OCI-LY3 (cell line): ENCODE measurements at regions not wholly inside any gene's neighbourhood (a gene's known extent, or its start where the extent isn't known, plus 50 kb on each side); places are given as distances from the start of the nearest gene placed in this dataset.

ENCODE experiments used
- H2AFZ ChIP-seq: fragments of 200-600, 300-600 bp; shearing (Covaris generic); 2 replicates; pipeline ENCODE4 v1.6.0; 2014; ENCODE audit warnings: antibody characterized with exemption, low read depth, low read length
- H3K27ac ChIP-seq: fragments of 200-600, 300-600 bp; sonication (generic); 2 replicates; pipeline ENCODE4 v1.5.1; 2014; ENCODE audit warnings: mild to moderate bottlenecking, low read length, moderate library complexity, mixed read lengths
- H3K27me3 ChIP-seq: fragments of 200-600, 300-600 bp; sonication (generic); 2 replicates; pipeline ENCODE4 v1.6.1; 2014; ENCODE audit warnings: low read depth, low read length, mixed read lengths
- H3K36me3 ChIP-seq: fragments of 200-600, 300-600 bp; sonication (generic); replicated peaks from 2 replicates; pipeline ENCODE3; 2014; ENCODE audit warnings: low read depth, low read length, mixed read lengths
- H3K4me1 ChIP-seq: fragments of 300-600, 200-600 bp; sonication (generic); 2 replicates; pipeline ENCODE4 v1.6.1; 2014; ENCODE audit warnings: low read length, mixed read lengths
- H3K4me2 ChIP-seq: fragments of 200-600, 300-600 bp; sonication (generic); 2 replicates; pipeline ENCODE4 v1.6.1; 2014; ENCODE audit warnings: low read length, mixed read lengths
- H3K4me3 ChIP-seq: fragments of 300-600, 200-600 bp; sonication (generic); 2 replicates; pipeline ENCODE4 v1.5.1; 2014; ENCODE audit warnings: antibody characterized with exemption, mild to moderate bottlenecking, low read length, moderate library complexity
- H3K79me2 ChIP-seq: fragments of 300-600, 200-600 bp; shearing (Covaris generic); 2 replicates; pipeline ENCODE4 v1.6.1; 2014; ENCODE audit warnings: mild to moderate bottlenecking, low read length, mixed read lengths
- H3K9ac ChIP-seq: fragments of 300-600, 200-600 bp; shearing (Covaris generic); 2 replicates; pipeline ENCODE4 v1.6.0; 2014; ENCODE audit warnings: mild to moderate bottlenecking, low read length, moderate library complexity
- H3K9me3 ChIP-seq: fragments of 200-600, 300-600 bp; shearing (Covaris generic); 2 replicates; pipeline ENCODE4 v1.6.1; 2014; ENCODE audit warnings: low read length, mixed read lengths; ENCODE audit not compliant: insufficient read depth
- H4K20me1 ChIP-seq: fragments of 200-600, 300-600 bp; sonication (generic); 2 replicates; pipeline ENCODE4 v1.6.1; 2016; ENCODE audit warnings: low read length, mixed read lengths; ENCODE audit not compliant: insufficient read depth
- EZH2phosphoT487 ChIP-seq: fragments of 200-600 bp; shearing (Covaris generic); IDR thresholded peaks from 2 replicates; pipeline ENCODE4 v1.6.1; 2018; ENCODE audit warnings: antibody characterized with exemption, mixed run types, low read depth
- TF ChIP-seq, protein P1 (sequence below): fragments of 200-600, 300-600 bp; sonication (generic); IDR thresholded peaks from 2 replicates; pipeline ENCODE4 v1.5.1; 2014; ENCODE audit warnings: antibody characterized with exemption, low read length, low read depth

DNA sequence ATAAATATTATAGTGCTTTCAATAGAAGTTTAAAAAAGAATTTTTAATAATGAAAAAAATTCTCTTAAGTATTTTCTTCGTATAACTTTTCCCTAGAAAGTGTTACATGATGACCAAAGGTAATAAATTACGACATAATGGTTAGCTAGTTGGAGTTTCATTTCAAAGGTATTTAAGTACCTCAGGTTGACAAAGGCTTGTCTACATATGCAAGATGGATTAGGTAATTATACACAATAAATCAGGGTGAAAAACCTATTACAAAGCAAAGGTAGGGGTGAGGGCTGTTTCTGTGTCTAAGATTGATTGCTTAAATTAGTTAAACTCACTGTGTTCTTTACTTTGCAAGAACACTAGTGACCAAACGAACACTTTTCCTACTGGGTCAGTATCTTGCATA, 508.5 kb upstream of the FAT1 start:
- no peak overlapping the region for H3K4me2 ChIP-seq
- no peak overlapping the region for H3K9ac ChIP-seq
- TF ChIP-seq, protein P1, sequence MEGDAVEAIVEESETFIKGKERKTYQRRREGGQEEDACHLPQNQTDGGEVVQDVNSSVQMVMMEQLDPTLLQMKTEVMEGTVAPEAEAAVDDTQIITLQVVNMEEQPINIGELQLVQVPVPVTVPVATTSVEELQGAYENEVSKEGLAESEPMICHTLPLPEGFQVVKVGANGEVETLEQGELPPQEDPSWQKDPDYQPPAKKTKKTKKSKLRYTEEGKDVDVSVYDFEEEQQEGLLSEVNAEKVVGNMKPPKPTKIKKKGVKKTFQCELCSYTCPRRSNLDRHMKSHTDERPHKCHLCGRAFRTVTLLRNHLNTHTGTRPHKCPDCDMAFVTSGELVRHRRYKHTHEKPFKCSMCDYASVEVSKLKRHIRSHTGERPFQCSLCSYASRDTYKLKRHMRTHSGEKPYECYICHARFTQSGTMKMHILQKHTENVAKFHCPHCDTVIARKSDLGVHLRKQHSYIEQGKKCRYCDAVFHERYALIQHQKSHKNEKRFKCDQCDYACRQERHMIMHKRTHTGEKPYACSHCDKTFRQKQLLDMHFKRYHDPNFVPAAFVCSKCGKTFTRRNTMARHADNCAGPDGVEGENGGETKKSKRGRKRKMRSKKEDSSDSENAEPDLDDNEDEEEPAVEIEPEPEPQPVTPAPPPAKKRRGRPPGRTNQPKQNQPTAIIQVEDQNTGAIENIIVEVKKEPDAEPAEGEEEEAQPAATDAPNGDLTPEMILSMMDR: no peak
- no peak for TF ChIP-seq EZH2phosphoT487
- no peaks in the 10 kb centered on the region for H3K9me3 ChIP-seq
- no peaks in the 10 kb centered on the region for H3K4me1 ChIP-seq
- H3K27ac ChIP-seq: no peak overlapping the region
- H4K20me1 ChIP-seq: no peaks in the 10 kb centered on the region
- no peak overlapping the region for H2AFZ ChIP-seq
- no peak overlapping the region for H3K4me3 ChIP-seq
- H3K79me2 ChIP-seq: no peaks in the 10 kb centered on the region
- no peaks in the 10 kb centered on the region for H3K36me3 ChIP-seq
- H3K27me3 ChIP-seq: no peaks in the 10 kb centered on the region

DNA sequence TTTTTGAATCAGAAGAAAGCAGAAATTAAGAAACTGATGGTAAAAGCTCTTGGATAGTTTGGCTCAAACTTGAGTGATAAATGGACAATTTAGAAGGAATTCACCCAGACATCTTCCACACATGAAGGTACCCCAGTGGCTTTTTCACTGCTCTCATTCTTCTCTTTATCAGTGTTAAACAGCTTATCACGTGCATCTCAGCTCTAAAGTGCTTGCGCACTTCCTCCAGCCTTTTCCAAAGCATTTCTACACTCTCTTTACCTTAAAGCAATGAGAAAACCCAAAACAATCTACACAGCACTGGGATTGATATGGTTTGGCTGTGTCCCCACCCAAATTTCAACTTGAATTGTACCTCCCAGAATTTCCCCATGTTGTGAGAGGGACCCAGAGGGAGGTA, 509.1 kb upstream of the FAT1 start:
- TF ChIP-seq, protein P1: no peak
- no peak for TF ChIP-seq EZH2phosphoT487
- no peak overlapping the region for H3K4me3 ChIP-seq
- no peak overlapping the region for H2AFZ ChIP-seq
- no peak overlapping the region for H3K4me2 ChIP-seq
- no peaks in the 10 kb centered on the region for H3K79me2 ChIP-seq
- H3K9ac ChIP-seq: no peak overlapping the region
- H3K36me3 ChIP-seq: no peaks in the 10 kb centered on the region
- H3K9me3 ChIP-seq: no peaks in the 10 kb centered on the region
- H3K27me3 ChIP-seq: no peaks in the 10 kb centered on the region
- H4K20me1 ChIP-seq: no peaks in the 10 kb centered on the region
- H3K27ac ChIP-seq: no peak overlapping the region
- no peaks in the 10 kb centered on the region for H3K4me1 ChIP-seq

DNA sequence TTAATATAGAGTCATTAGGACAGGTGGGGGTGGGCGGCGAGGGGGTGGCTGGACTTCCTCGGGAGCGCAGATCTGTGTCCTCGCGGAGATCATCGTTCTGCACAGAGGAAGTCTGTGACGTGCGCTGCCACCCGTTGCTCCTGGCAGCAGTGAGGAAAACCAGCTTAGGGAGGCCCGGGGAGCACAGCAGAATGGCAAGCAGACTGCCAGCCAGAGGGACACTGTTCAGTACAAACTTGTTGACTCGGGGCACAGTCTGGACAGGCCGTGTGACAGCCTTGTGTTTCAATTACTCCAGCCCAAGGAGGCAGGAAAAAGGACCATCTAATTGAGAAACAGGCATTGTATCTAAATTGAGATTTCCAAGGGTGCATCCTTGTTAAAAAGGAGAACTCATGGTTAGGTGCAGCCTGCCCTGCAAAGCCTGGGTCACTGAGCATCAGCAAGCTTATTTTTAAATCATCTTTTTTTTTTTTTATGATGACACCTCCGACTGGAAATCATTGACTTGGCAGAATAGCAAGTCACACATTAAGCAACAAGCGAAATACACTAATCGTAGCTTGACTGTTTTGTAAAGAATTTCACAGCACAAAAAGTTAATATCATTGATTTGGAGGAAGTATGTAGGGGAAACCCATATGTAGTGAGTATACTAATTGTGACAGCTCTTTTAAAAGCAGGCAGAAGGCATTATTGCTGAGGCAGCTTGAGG, 512.0 kb upstream of the FAT1 start:
- TF ChIP-seq, protein P1: no peak
- TF ChIP-seq EZH2phosphoT487: no peak
- Histone ChIP-seq H3K79me2 (no peaks in the 10 kb centered on the region), H3K4me3 (no peak overlapping the region), H3K27ac (no peak overlapping the region), H2AFZ (no peak overlapping the region), H3K36me3 (no peaks in the 10 kb centered on the region), H4K20me1 (no peaks in the 10 kb centered on the region), H3K27me3 (no peaks in the 10 kb centered on the region), H3K4me2 (no peak overlapping the region), H3K4me1 (no peaks in the 10 kb centered on the region), H3K9me3 (no peaks in the 10 kb centered on the region), H3K9ac (no peak overlapping the region)

DNA sequence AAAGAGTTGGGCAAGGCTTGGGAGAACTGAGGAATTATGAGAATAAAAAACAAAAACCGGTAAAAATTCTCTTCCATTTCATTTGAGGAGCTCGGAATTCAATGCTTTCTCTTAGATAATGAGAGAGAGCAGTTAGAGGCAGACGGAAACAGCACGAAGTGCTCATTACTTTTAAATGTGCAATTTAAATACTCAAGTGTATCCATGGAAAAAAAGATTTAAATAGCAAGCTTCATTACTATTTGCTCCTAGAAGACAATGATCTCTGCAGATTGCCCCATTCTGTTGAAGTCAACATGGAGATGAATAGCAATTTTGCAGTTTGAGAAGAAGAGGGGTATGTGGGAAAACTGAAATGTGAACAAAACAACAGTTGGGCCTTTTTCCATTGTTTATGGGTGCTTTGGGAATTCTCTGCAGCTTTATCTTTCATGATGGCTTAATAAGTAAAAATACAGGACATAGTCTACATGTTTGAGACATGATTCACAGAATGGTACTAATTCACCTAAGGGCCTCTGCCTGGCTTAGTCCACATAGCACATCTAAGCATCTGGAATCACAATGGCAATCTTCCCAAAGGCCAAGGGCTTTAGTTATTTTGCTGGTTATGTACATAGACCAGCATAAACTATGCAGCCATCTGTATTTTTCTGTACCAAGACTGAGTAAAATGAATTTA, 512.7 kb upstream of the FAT1 start:
- no peak overlapping the region for H3K4me2 ChIP-seq
- H3K4me1 ChIP-seq: no peaks in the 10 kb centered on the region
- no peak overlapping the region for H3K27ac ChIP-seq
- H4K20me1 ChIP-seq: no peaks in the 10 kb centered on the region
- TF ChIP-seq, protein P1: no peak
- no peak for TF ChIP-seq EZH2phosphoT487
- H3K4me3 ChIP-seq: no peak overlapping the region
- H3K9ac ChIP-seq: no peak overlapping the region
- H2AFZ ChIP-seq: no peak overlapping the region
- H3K27me3 ChIP-seq: no peaks in the 10 kb centered on the region
- no peaks in the 10 kb centered on the region for H3K9me3 ChIP-seq
- H3K79me2 ChIP-seq: no peaks in the 10 kb centered on the region
- H3K36me3 ChIP-seq: no peaks in the 10 kb centered on the region
